ENCODE measurements at regions not wholly inside any gene's neighbourhood (a gene's known extent, or its start where the extent isn't known, plus 50 kb on each side); places are given as distances from the start of the nearest gene placed in this dataset.

- no peaks in the 10 kb centered on the region for H3K9me3 ChIP-seq (ENCODE audit: control insufficient read depth, low read length)
- H3K27ac ChIP-seq (ENCODE audit: low read depth, low read length): no peak overlapping the region
- Mint-ChIP-seq H3K36me3 (ENCODE audit: low read depth) (no peaks in the 10 kb centered on the region), H3K27ac (no peak overlapping the region), H3K9me3 (no peaks in the 10 kb centered on the region), H3K27me3 (ENCODE audit: insufficient read depth) (no peaks in the 10 kb centered on the region), H3K4me1 (peaks cover 3% of the 10 kb centered on the region), H3K4me3 (no peak overlapping the region)
- H3K4me3 ChIP-seq (ENCODE audit: low read length): no peak overlapping the region
- no peaks in the 10 kb centered on the region for H3K27me3 ChIP-seq (ENCODE audit: control insufficient read depth, insufficient read depth, low read length, poor library complexity, severe bottlenecking)
- DNase-seq: no peak
- H3K9ac ChIP-seq (ENCODE audit: extremely low read depth, low read length, poor library complexity, severe bottlenecking): no peak overlapping the region
- no peaks in the 10 kb centered on the region for H3K36me3 ChIP-seq (ENCODE audit: control insufficient read depth, insufficient read depth, low read length)
- no peak for TF ChIP-seq CTCF (conservative IDR thresholded peaks at IDR 0.05)
- no peaks in the 10 kb centered on the region for H3K4me1 ChIP-seq (ENCODE audit: control insufficient read depth, insufficient read depth, low read length)
These were observed 101.5 kb upstream of the LSM8 start for GRCh38 chr7:118082506-118082905.

GRCh38 chr7:118085000-118085399 lies 99.0 kb upstream of the LSM8 start:
- no peaks in the 10 kb centered on the region for H3K27me3 ChIP-seq (ENCODE audit: control insufficient read depth, insufficient read depth, low read length, poor library complexity, severe bottlenecking)
- 88 to 100% methylated on average over 1 to 3 of the region's 3 CpGs for WGBS, 2 experiments (ENCODE audit: insufficient coverage in 1 of 2, insufficient read length in 1 of 2)
- Mint-ChIP-seq H3K36me3 (ENCODE audit: low read depth) (no peaks in the 10 kb centered on the region), H3K4me1 (peaks cover 3% of the 10 kb centered on the region), H3K9me3 (no peaks in the 10 kb centered on the region), H3K4me3 (no peak overlapping the region), H3K27me3 (ENCODE audit: insufficient read depth) (no peaks in the 10 kb centered on the region), H3K27ac (no peak overlapping the region)
- H3K36me3 ChIP-seq (ENCODE audit: control insufficient read depth, insufficient read depth, low read length): no peaks in the 10 kb centered on the region
- TF ChIP-seq CTCF (conservative IDR thresholded peaks at IDR 0.05): no peak
- DNase-seq: no peak
- H3K4me3 ChIP-seq (ENCODE audit: low read length): no peak overlapping the region
- no peaks in the 10 kb centered on the region for H3K9me3 ChIP-seq (ENCODE audit: control insufficient read depth, low read length)
- H3K4me1 ChIP-seq (ENCODE audit: control insufficient read depth, insufficient read depth, low read length): no peaks in the 10 kb centered on the region
- no peak overlapping the region for H3K9ac ChIP-seq (ENCODE audit: extremely low read depth, low read length, poor library complexity, severe bottlenecking)
- no peak overlapping the region for H3K27ac ChIP-seq (ENCODE audit: low read depth, low read length)

- no peak for DNase-seq
- Histone ChIP-seq H3K27ac (ENCODE audit: low read depth, low read length) (no peak overlapping the region), H3K4me3 (ENCODE audit: low read length) (no peak overlapping the region), H3K9ac (ENCODE audit: extremely low read depth, low read length, poor library complexity, severe bottlenecking) (no peak overlapping the region), H3K4me1 (ENCODE audit: control insufficient read depth, insufficient read depth, low read length) (no peaks in the 10 kb centered on the region), H3K9me3 (ENCODE audit: control insufficient read depth, low read length) (no peaks in the 10 kb centered on the region), H3K36me3 (ENCODE audit: control insufficient read depth, insufficient read depth, low read length) (no peaks in the 10 kb centered on the region), H3K27me3 (ENCODE audit: control insufficient read depth, insufficient read depth, low read length, poor library complexity, severe bottlenecking) (no peaks in the 10 kb centered on the region)
- H3K4me3 Mint-ChIP-seq: no peak overlapping the region
- 95 to 100% methylated on average over 1 to 2 of the region's 2 CpGs for WGBS, 2 experiments (ENCODE audit: insufficient coverage in 1 of 2, insufficient read length in 1 of 2)
- no peak for TF ChIP-seq CTCF (conservative IDR thresholded peaks at IDR 0.05)
- peaks cover 3% of the 10 kb centered on the region for H3K4me1 Mint-ChIP-seq
- H3K36me3 Mint-ChIP-seq (ENCODE audit: low read depth): no peaks in the 10 kb centered on the region
- no peaks in the 10 kb centered on the region for H3K27me3 Mint-ChIP-seq (ENCODE audit: insufficient read depth)
- no peaks in the 10 kb centered on the region for H3K9me3 Mint-ChIP-seq
- H3K27ac Mint-ChIP-seq: no peak overlapping the region
These were observed 96.8 kb upstream of the LSM8 start for GRCh38 chr7:118087126-118087525.
